Fibroblast of lung (primary cell): ENCODE measurements at regions not wholly inside any gene's neighbourhood (a gene's known extent, or its start where the extent isn't known, plus 50 kb on each side); places are given as distances from the start of the nearest gene placed in this dataset.
"Not testable (repeated sequence)": the region's sequence is repeated elsewhere in the genome, so short reads cannot be mapped to it uniquely, and the experiment has no call there.

Experiments
- CTCF ChIP-seq, 2 donors: IDR thresholded peaks in 1 of 2; conservative IDR thresholded peaks in 1 of 2; 1 replicate in 1 of 2; 2 replicates in 1 of 2; pipeline ENCODE4 v1.5.1; 2011 to 2012; ENCODE audit warnings: low read length in 2 of 2, control low read depth in 1 of 2, inconsistent platforms in 1 of 2, low read depth in 1 of 2, mild to moderate bottlenecking in 1 of 2
- EZH2 ChIP-seq: IDR thresholded peaks from 2 replicates; pipeline ENCODE4 v1.5.1; 2012; ENCODE audit warnings: low read length, control low read depth, mild to moderate bottlenecking; ENCODE audit errors: missing control alignments

- not testable (repeated sequence) for TF ChIP-seq CTCF (conservative IDR thresholded peaks at IDR 0.05 in 1 of 2, IDR thresholded peaks at IDR 0.05 in 1 of 2; ENCODE audit: low read depth in 1 of 2, low read length in 2 of 2); EZH2
These were observed 96.0 kb downstream of the PROP1 start for GRCh38 chr5:177900066-177900465.
